Astrocyte (in vitro differentiated cells and primary cell): ENCODE measurements at regions not wholly inside any gene's neighbourhood (a gene's known extent, or its start where the extent isn't known, plus 50 kb on each side); places are given as distances from the start of the nearest gene placed in this dataset.

Experiments used
- DNase-seq: peaks from one replicate; pipeline ENCODE4 v3.0.0-alpha.2; 2010; ENCODE audit warnings: low read depth
- FAIRE-seq: peaks from 2 replicates; lab custom pipeline; 2011; peaks lifted over from hg19 to GRCh38; lab: Jason Lieb, UNC
- H2AFZ ChIP-seq: 2 replicates; pipeline ENCODE4 v1.6.0; 2012; ENCODE audit warnings: low read depth, low read length, inconsistent platforms
- H3K27ac ChIP-seq: 2 replicates; pipeline ENCODE4 v1.5.1; 2011; ENCODE audit warnings: low read depth, low read length, inconsistent platforms
- H3K27me3 ChIP-seq: 2 replicates; pipeline ENCODE4 v1.6.0; 2011; ENCODE audit warnings: low read length, inconsistent platforms; ENCODE audit not compliant: insufficient read depth
- H3K36me3 ChIP-seq: 2 replicates; pipeline ENCODE4 v1.5.1; 2011; ENCODE audit warnings: low read length, inconsistent platforms; ENCODE audit not compliant: insufficient read depth
- H3K4me1 ChIP-seq: 2 replicates; pipeline ENCODE4 v1.5.1; 2011; ENCODE audit warnings: low read length, inconsistent platforms; ENCODE audit not compliant: insufficient read depth
- H3K4me2 ChIP-seq: 2 replicates; pipeline ENCODE4 v1.6.0; 2012; ENCODE audit warnings: low read length, inconsistent platforms
- H3K4me3 ChIP-seq: 2 replicates; pipeline ENCODE4 v1.5.1; 2011; ENCODE audit warnings: low read depth, mild to moderate bottlenecking, low read length, inconsistent platforms; ENCODE audit not compliant: insufficient read depth
- H3K79me2 ChIP-seq: 2 replicates; pipeline ENCODE4 v1.6.0; 2012; ENCODE audit warnings: mild to moderate bottlenecking, low read length, inconsistent platforms; ENCODE audit not compliant: insufficient read depth
- H3K9ac ChIP-seq: 2 replicates; pipeline ENCODE4 v1.6.0; 2012; ENCODE audit warnings: mild to moderate bottlenecking, low read length, inconsistent platforms
- H3K9me3 ChIP-seq: 2 replicates; pipeline ENCODE4 v1.5.1; 2012; ENCODE audit warnings: low read depth, mild to moderate bottlenecking, low read length, inconsistent platforms; ENCODE audit not compliant: insufficient read depth
- H4K20me1 ChIP-seq: 2 replicates; pipeline ENCODE4 v1.6.0; 2012; ENCODE audit warnings: low read length, inconsistent platforms; ENCODE audit not compliant: insufficient read depth
- H3K27ac Mint-ChIP-seq: one replicate; pipeline ENCODE4 v1.8.0; 2021; ENCODE audit warnings: mild to moderate bottlenecking, mixed read lengths; ENCODE audit not compliant: unreplicated experiment
- H3K27me3 Mint-ChIP-seq: one replicate; pipeline ENCODE4 v1.8.0; 2021; ENCODE audit warnings: low read depth, mixed read lengths; ENCODE audit not compliant: unreplicated experiment
- H3K36me3 Mint-ChIP-seq: one replicate; pipeline ENCODE4 v1.8.0; 2021; ENCODE audit warnings: low read depth, mixed read lengths; ENCODE audit not compliant: unreplicated experiment
- H3K4me1 Mint-ChIP-seq: one replicate; pipeline ENCODE4 v1.8.0; 2021; ENCODE audit warnings: low read depth, mixed read lengths; ENCODE audit not compliant: unreplicated experiment
- H3K4me3 Mint-ChIP-seq: one replicate; pipeline ENCODE4 v1.8.0; 2021; ENCODE audit warnings: mild to moderate bottlenecking, moderate library complexity, mixed read lengths; ENCODE audit not compliant: unreplicated experiment
- H3K9me3 Mint-ChIP-seq: one replicate; pipeline ENCODE4 v1.8.0; 2021; ENCODE audit warnings: mild to moderate bottlenecking, mixed read lengths; ENCODE audit not compliant: unreplicated experiment
- EZH2 ChIP-seq: IDR thresholded peaks from 2 replicates; pipeline ENCODE4 v1.6.1; 2012; ENCODE audit warnings: mild to moderate bottlenecking, low read length, inconsistent platforms; ENCODE audit not compliant: insufficient read depth
- TF ChIP-seq, protein P1 (sequence below): IDR thresholded peaks from 2 replicates; pipeline ENCODE4 v1.5.1; 2011; ENCODE audit warnings: low read depth, mild to moderate bottlenecking, inconsistent platforms, low read length, moderate library complexity; ENCODE audit not compliant: insufficient read depth

DNA sequence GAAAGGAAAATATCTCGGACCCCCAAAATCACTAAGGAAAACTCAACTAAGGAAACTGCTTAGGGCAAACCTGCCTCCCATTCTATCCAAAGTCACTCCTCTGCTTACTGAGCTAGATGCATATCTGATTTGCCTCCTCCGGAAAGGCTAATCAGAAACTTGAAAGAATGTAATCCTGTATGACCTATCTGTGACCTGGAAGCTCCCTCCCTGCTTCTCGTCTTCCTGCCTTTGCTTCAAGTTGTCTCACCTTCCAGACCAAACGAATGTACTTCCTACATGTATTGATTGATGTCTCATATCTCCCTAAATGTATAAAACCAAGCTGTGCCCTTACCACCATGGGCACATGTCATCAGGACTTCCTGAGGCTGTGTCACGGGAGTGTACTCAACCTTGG lies 58.1 kb upstream of the SEC61G start:
- no peak overlapping the region for H3K4me2 ChIP-seq
- Mint-ChIP-seq H3K9me3 (peaks cover 3% of the 10 kb centered on the region), H3K27ac (no peak overlapping the region), H3K4me1 (no peaks in the 10 kb centered on the region), H3K4me3 (no peak overlapping the region), H3K27me3 (peaks cover 3% of the 10 kb centered on the region), H3K36me3 (no peaks in the 10 kb centered on the region)
- DNase-seq (no peak), FAIRE-seq (no peak)
- H3K4me1 ChIP-seq = peaks cover 2% of the 10 kb centered on the region
- H3K27me3 ChIP-seq = no peaks in the 10 kb centered on the region
- H3K9me3 ChIP-seq = no peaks in the 10 kb centered on the region
- no peak overlapping the region for H3K9ac ChIP-seq
- H3K27ac ChIP-seq = no peak overlapping the region
- no peaks in the 10 kb centered on the region for H3K79me2 ChIP-seq
- H2AFZ ChIP-seq = no peak overlapping the region
- H3K4me3 ChIP-seq = no peak overlapping the region
- H4K20me1 ChIP-seq = no peaks in the 10 kb centered on the region
- TF ChIP-seq EZH2 = no peak
- TF ChIP-seq, protein P1, sequence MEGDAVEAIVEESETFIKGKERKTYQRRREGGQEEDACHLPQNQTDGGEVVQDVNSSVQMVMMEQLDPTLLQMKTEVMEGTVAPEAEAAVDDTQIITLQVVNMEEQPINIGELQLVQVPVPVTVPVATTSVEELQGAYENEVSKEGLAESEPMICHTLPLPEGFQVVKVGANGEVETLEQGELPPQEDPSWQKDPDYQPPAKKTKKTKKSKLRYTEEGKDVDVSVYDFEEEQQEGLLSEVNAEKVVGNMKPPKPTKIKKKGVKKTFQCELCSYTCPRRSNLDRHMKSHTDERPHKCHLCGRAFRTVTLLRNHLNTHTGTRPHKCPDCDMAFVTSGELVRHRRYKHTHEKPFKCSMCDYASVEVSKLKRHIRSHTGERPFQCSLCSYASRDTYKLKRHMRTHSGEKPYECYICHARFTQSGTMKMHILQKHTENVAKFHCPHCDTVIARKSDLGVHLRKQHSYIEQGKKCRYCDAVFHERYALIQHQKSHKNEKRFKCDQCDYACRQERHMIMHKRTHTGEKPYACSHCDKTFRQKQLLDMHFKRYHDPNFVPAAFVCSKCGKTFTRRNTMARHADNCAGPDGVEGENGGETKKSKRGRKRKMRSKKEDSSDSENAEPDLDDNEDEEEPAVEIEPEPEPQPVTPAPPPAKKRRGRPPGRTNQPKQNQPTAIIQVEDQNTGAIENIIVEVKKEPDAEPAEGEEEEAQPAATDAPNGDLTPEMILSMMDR = no peak
- H3K36me3 ChIP-seq = no peaks in the 10 kb centered on the region

DNA sequence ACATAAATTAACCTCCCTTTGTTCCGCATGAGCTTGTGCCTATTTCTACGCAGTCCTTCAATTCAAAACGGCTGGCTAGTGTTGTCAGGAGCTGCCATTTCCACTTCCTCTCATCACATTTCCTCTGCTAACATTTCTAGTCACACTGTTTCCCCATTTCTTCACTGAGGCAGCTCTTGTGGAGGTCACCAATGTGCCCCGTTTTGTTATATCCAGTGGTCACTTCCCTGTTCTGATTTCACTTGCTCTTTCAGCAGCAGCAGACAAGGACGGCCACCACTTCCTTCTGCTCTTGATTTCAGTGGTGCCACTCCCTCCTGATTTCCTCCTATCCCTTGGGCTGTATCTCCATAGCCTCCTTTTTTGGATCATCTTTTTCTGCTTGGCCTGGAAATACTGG lies 64.8 kb upstream of the SEC61G start:
- no peak for DNase-seq
- Histone ChIP-seq H2AFZ (peak overlapping the region; percentile 55), H3K9ac (no peak overlapping the region), H3K79me2 (no peaks in the 10 kb centered on the region), H3K4me2 (no peak overlapping the region), H3K27me3 (no peaks in the 10 kb centered on the region), H3K27ac (no peak overlapping the region), H4K20me1 (no peaks in the 10 kb centered on the region), H3K4me3 (no peak overlapping the region), H3K4me1 (no peaks in the 10 kb centered on the region), H3K36me3 (no peaks in the 10 kb centered on the region), H3K9me3 (no peaks in the 10 kb centered on the region)
- Mint-ChIP-seq H3K27me3 (peaks cover 3% of the 10 kb centered on the region), H3K4me1 (no peaks in the 10 kb centered on the region), H3K9me3 (peaks cover 3% of the 10 kb centered on the region), H3K4me3 (no peak overlapping the region), H3K27ac (no peak overlapping the region), H3K36me3 (no peaks in the 10 kb centered on the region)
- TF ChIP-seq, protein P1 = no peak
- no peak for TF ChIP-seq EZH2
- FAIRE-seq = no peak

DNA sequence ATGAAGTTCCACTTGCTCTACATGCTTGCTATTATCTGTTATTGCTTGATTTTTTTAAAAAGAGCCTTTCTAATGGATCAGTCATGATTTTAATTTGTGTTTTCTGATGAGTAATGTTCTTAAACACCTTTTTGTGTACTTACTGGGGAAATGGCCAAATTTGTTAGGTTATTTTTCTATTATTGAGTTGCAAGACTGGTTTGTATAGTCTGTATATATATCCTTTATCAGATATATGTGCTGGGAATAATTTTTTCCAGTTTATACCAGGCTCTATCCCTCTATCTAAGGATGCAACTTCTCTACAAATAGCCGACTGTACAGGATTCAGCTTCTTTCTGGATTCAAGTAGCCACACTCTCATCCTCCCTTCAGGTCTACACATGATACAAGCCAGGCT lies 65.6 kb upstream of the SEC61G start:
- Histone ChIP-seq H3K79me2 (no peaks in the 10 kb centered on the region), H3K27me3 (no peaks in the 10 kb centered on the region), H3K4me3 (no peak overlapping the region), H2AFZ (no peak overlapping the region), H3K4me1 (no peaks in the 10 kb centered on the region), H3K4me2 (no peak overlapping the region), H4K20me1 (no peaks in the 10 kb centered on the region), H3K27ac (no peak overlapping the region), H3K36me3 (no peaks in the 10 kb centered on the region), H3K9me3 (no peaks in the 10 kb centered on the region), H3K9ac (no peak overlapping the region)
- TF ChIP-seq, protein P1 = no peak
- TF ChIP-seq EZH2 = no peak
- Mint-ChIP-seq H3K27ac (no peak overlapping the region), H3K4me3 (no peak overlapping the region), H3K4me1 (no peaks in the 10 kb centered on the region), H3K36me3 (no peaks in the 10 kb centered on the region), H3K9me3 (peaks cover 6% of the 10 kb centered on the region), H3K27me3 (peaks cover 3% of the 10 kb centered on the region)
- no peak for DNase-seq
- FAIRE-seq = no peak
